WTC11 (cell line): ENCODE measurements at regions not wholly inside any gene's neighbourhood (a gene's known extent, or its start where the extent isn't known, plus 50 kb on each side); places are given as distances from the start of the nearest gene placed in this dataset.

ENCODE experiments used
- ATAC-seq: fragments of 200-7000 bp; cut with Tn5 transposase; 2 replicates; pipeline ENCODE4 v1.10.0; 2021; ENCODE audit warnings: mild to moderate bottlenecking, moderate library complexity
- CTCF ChIA-PET: fragments of 300-600 bp; sonication (Branson Sonifier 250); formaldehyde crosslinking; loops from one replicate; lab custom pipeline; 2021; ENCODE audit warnings: antibody characterized with exemption; lab: Charles Lee
- POLR2A ChIA-PET: fragments of 350-600 bp; sonication (Branson Sonifier 250); formaldehyde crosslinking; loops from one replicate; lab custom pipeline; 2021; ENCODE audit warnings: antibody characterized with exemption; lab: Charles Lee
- DNase-seq: peaks from one replicate; pipeline ENCODE4 v3.0.0; 2021; ENCODE audit warnings: low spot score
- H3K27ac Mint-ChIP-seq: 2 replicates; pipeline ENCODE4 v1.8.0; 2021; ENCODE audit warnings: mixed read lengths
- H3K27me3 Mint-ChIP-seq: 2 replicates; pipeline ENCODE4 v1.8.0; 2021; ENCODE audit warnings: low read depth, mild to moderate bottlenecking, moderate library complexity, mixed read lengths
- H3K36me3 Mint-ChIP-seq: 2 replicates; pipeline ENCODE4 v1.8.0; 2021; ENCODE audit warnings: mixed read lengths
- H3K4me1 Mint-ChIP-seq: 2 replicates; pipeline ENCODE4 v1.8.0; 2022; ENCODE audit warnings: mixed read lengths
- H3K4me3 Mint-ChIP-seq: 2 replicates; pipeline ENCODE4 v1.8.0; 2021; ENCODE audit warnings: mild to moderate bottlenecking, moderate library complexity, mixed read lengths
- H3K9me3 Mint-ChIP-seq: 2 replicates; pipeline ENCODE4 v1.8.0; 2021; ENCODE audit warnings: mixed read lengths
- ATF2 ChIP-seq: sonication (generic); formaldehyde crosslinking; IDR thresholded peaks from 2 replicates; pipeline ENCODE4 v1.8.1; 2022; ENCODE audit warnings: low read depth, missing genetic modification reagents, borderline replicate concordance
- CREB1 ChIP-seq: sonication (generic); formaldehyde crosslinking; IDR thresholded peaks from 2 replicates; pipeline ENCODE4 v1.8.0; 2023; ENCODE audit warnings: mild to moderate bottlenecking, missing genetic modification reagents
- CREM ChIP-seq: sonication (generic); formaldehyde crosslinking; IDR thresholded peaks from 2 replicates; pipeline ENCODE4 v1.8.1; 2022; ENCODE audit warnings: mild to moderate bottlenecking, missing genetic modification reagents, moderate library complexity
- E2F4 ChIP-seq: sonication (generic); formaldehyde crosslinking; IDR thresholded peaks from 2 replicates; pipeline ENCODE4 v1.8.1; 2022; ENCODE audit warnings: low read depth, mild to moderate bottlenecking, moderate library complexity, missing genetic modification reagents, borderline replicate concordance
- ELF4 ChIP-seq: sonication (generic); formaldehyde crosslinking; IDR thresholded peaks from 2 replicates; pipeline ENCODE4 v1.8.1; 2022; ENCODE audit warnings: low read depth, mild to moderate bottlenecking, moderate library complexity, missing genetic modification reagents
- ERG ChIP-seq: fragments of 250-450 bp; sonication (Bioruptor Pico); IDR thresholded peaks from 2 replicates; pipeline ENCODE4 v1.8.0; 2021; ENCODE audit warnings: mild to moderate bottlenecking
- FOXJ3 ChIP-seq: sonication (generic); formaldehyde crosslinking; IDR thresholded peaks from 2 replicates; pipeline ENCODE4 v1.9.0; 2021; ENCODE audit warnings: missing genetic modification reagents, mild to moderate bottlenecking, borderline replicate concordance
- NFATC4 ChIP-seq: fragments of 250-450 bp; sonication (Bioruptor Pico); IDR thresholded peaks from 2 replicates; pipeline ENCODE4 v1.9.0; 2021; ENCODE audit warnings: mild to moderate bottlenecking
- SMAD4 ChIP-seq: sonication (generic); formaldehyde crosslinking; IDR thresholded peaks from 2 replicates; pipeline ENCODE4 v1.8.0; 2022; ENCODE audit warnings: mild to moderate bottlenecking, missing genetic modification reagents
- TCF7 ChIP-seq: sonication (generic); formaldehyde crosslinking; IDR thresholded peaks from 2 replicates; pipeline ENCODE4 v1.8.0; 2022; ENCODE audit warnings: mild to moderate bottlenecking, low read depth, missing genetic modification reagents, moderate library complexity
- TEAD1 ChIP-seq: sonication (generic); formaldehyde crosslinking; IDR thresholded peaks from 2 replicates; pipeline ENCODE4 v1.8.0; 2022; ENCODE audit warnings: mild to moderate bottlenecking, missing genetic modification reagents
- ZNF263 ChIP-seq: sonication (generic); formaldehyde crosslinking; IDR thresholded peaks from 2 replicates; pipeline ENCODE4 v1.8.1; 2022; ENCODE audit warnings: low read depth, mild to moderate bottlenecking, moderate library complexity, missing genetic modification reagents
- ZNF317 ChIP-seq: sonication (generic); formaldehyde crosslinking; IDR thresholded peaks from 2 replicates; pipeline ENCODE4 v1.8.1; 2023; ENCODE audit warnings: low read depth, mild to moderate bottlenecking, moderate library complexity, missing genetic modification reagents, borderline replicate concordance
- TF ChIP-seq, protein P1 (sequence below): sonication (generic); formaldehyde crosslinking; IDR thresholded peaks from 2 replicates; pipeline ENCODE4 v1.8.1; 2023; ENCODE audit warnings: mild to moderate bottlenecking, missing genetic modification reagents
- TF ChIP-seq, protein P2 (sequence below): sonication (generic); formaldehyde crosslinking; IDR thresholded peaks from 2 replicates; pipeline ENCODE4 v1.8.0; 2022; ENCODE audit warnings: mild to moderate bottlenecking, missing genetic modification reagents
- TF ChIP-seq, protein P3 (sequence below): sonication (generic); formaldehyde crosslinking; IDR thresholded peaks from 2 replicates; pipeline ENCODE4 v1.8.1; 2023; ENCODE audit warnings: mild to moderate bottlenecking, missing genetic modification reagents, borderline replicate concordance

DNA sequence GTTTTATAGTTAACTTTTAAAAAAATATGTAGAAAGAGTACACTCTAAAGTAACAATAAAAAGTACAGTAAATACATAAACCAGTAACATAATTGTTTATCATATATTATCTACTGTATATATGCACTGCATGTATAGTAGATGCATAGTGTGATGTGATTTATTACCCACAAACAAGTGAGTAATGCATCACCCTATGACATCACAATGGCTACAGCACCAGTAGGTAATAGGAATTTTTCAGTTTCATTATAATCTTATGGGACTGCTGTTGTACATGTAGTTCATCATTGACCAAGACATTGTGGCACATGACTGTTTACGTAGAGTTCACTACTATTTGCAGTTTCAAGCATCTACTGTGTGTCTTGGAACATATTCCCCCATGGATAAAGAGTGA lies 1047.2 kb downstream of the ROBO2 start:
- no peak overlapping the region for H3K4me3 Mint-ChIP-seq
- TF ChIP-seq ZNF317 (CRISPR knock-in tag) (no peak), ATF2 (CRISPR knock-in tag) (no peak), ELF4 (CRISPR knock-in tag) (no peak), SMAD4 (CRISPR knock-in tag) (no peak), E2F4 (CRISPR knock-in tag) (no peak), NFATC4 (CRISPR knock-in tag) (no peak), TEAD1 (CRISPR knock-in tag) (no peak)
- TF ChIP-seq, protein P1, sequence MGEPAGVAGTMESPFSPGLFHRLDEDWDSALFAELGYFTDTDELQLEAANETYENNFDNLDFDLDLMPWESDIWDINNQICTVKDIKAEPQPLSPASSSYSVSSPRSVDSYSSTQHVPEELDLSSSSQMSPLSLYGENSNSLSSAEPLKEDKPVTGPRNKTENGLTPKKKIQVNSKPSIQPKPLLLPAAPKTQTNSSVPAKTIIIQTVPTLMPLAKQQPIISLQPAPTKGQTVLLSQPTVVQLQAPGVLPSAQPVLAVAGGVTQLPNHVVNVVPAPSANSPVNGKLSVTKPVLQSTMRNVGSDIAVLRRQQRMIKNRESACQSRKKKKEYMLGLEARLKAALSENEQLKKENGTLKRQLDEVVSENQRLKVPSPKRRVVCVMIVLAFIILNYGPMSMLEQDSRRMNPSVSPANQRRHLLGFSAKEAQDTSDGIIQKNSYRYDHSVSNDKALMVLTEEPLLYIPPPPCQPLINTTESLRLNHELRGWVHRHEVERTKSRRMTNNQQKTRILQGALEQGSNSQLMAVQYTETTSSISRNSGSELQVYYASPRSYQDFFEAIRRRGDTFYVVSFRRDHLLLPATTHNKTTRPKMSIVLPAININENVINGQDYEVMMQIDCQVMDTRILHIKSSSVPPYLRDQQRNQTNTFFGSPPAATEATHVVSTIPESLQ (CRISPR knock-in tag), result no peak
- TF ChIP-seq, protein P2, sequence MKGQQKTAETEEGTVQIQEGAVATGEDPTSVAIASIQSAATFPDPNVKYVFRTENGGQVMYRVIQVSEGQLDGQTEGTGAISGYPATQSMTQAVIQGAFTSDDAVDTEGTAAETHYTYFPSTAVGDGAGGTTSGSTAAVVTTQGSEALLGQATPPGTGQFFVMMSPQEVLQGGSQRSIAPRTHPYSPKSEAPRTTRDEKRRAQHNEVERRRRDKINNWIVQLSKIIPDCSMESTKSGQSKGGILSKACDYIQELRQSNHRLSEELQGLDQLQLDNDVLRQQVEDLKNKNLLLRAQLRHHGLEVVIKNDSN (CRISPR knock-in tag), result no peak
- ChIA-PET POLR2A (no interaction called here), CTCF (no interaction called here)
- H3K9me3 Mint-ChIP-seq, result peaks cover 10% of the 10 kb centered on the region
- DNase-seq, result no peak
- no peak for ATAC-seq
- H3K36me3 Mint-ChIP-seq, result no peaks in the 10 kb centered on the region; the same call in 1 of the 2 replicates
- H3K27ac Mint-ChIP-seq, result no peak overlapping the region
- H3K4me1 Mint-ChIP-seq, result no peaks in the 10 kb centered on the region
- no peaks in the 10 kb centered on the region for H3K27me3 Mint-ChIP-seq

DNA sequence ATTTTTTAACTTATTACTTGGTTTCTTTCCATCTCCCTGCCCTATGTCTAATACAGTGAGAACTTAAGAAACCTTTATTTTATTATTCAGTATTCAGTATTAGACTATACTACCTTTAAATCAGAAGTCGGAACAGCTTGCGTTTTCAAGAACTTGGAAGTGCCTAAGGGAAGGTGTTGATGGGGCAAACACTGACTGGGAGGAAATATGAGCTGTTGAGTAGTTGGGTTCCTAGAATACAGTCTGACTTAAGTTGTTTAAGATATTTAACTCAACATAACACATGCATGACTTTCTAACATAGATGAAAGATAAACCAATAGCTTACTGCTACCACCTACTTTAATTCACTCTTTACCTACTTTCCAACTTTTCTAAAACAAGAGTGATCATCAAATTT lies 1048.1 kb downstream of the ROBO2 start:
- H3K4me3 Mint-ChIP-seq, result no peak overlapping the region
- H3K36me3 Mint-ChIP-seq, result no peaks in the 10 kb centered on the region; the same call in 1 of the 2 replicates
- ChIA-PET CTCF (interaction anchor here (0.6 kb wide), 1 partner anchor 22 kb away, joined by 4 read pairs; no protein-coding TSS in a partner anchor), POLR2A (no interaction called here)
- no peaks in the 10 kb centered on the region for H3K4me1 Mint-ChIP-seq
- TF ChIP-seq TCF7 (CRISPR knock-in tag), result no peak
- ATAC-seq (no peak), DNase-seq (no peak)
- H3K9me3 Mint-ChIP-seq, result peaks cover 18% of the 10 kb centered on the region
- no peaks in the 10 kb centered on the region for H3K27me3 Mint-ChIP-seq
- H3K27ac Mint-ChIP-seq, result no peak overlapping the region

DNA sequence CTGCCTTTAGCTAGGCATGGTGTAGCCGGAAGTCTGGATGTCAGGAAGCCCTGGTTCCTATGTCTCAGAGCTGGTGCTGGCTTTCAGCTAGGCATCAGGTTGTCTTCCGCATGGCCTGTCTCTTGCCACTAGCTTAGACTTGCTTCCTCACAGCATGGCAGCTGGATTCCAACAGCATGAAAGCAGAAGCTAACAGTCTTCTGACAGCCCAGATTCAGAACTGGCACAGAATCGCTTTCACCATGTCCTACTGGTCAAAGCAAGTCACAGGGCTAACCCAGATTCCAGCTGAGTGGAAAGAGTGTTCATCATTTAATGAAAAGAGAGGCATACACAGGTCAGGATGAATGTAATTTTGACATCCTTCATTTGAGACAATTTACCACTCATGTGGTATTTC lies 1050.5 kb downstream of the ROBO2 start:
- no peak for DNase-seq
- POLR2A ChIA-PET, result no interaction called here
- Mint-ChIP-seq H3K4me1 (no peaks in the 10 kb centered on the region), H3K27me3 (no peaks in the 10 kb centered on the region), H3K9me3 (peaks cover 35% of the 10 kb centered on the region), H3K36me3 (peaks cover 12% of the 10 kb centered on the region), H3K4me3 (no peak overlapping the region), H3K27ac (no peak overlapping the region)
- no peak for TF ChIP-seq ZNF317 (CRISPR knock-in tag)
- no peak for TF ChIP-seq ELF4 (CRISPR knock-in tag)
- no peak for TF ChIP-seq CREB1
- no peak for TF ChIP-seq ERG (CRISPR knock-in tag)
- TF ChIP-seq ZNF263 (CRISPR knock-in tag), result no peak
- TF ChIP-seq FOXJ3 (CRISPR knock-in tag), result no peak
- TF ChIP-seq, protein P3, sequence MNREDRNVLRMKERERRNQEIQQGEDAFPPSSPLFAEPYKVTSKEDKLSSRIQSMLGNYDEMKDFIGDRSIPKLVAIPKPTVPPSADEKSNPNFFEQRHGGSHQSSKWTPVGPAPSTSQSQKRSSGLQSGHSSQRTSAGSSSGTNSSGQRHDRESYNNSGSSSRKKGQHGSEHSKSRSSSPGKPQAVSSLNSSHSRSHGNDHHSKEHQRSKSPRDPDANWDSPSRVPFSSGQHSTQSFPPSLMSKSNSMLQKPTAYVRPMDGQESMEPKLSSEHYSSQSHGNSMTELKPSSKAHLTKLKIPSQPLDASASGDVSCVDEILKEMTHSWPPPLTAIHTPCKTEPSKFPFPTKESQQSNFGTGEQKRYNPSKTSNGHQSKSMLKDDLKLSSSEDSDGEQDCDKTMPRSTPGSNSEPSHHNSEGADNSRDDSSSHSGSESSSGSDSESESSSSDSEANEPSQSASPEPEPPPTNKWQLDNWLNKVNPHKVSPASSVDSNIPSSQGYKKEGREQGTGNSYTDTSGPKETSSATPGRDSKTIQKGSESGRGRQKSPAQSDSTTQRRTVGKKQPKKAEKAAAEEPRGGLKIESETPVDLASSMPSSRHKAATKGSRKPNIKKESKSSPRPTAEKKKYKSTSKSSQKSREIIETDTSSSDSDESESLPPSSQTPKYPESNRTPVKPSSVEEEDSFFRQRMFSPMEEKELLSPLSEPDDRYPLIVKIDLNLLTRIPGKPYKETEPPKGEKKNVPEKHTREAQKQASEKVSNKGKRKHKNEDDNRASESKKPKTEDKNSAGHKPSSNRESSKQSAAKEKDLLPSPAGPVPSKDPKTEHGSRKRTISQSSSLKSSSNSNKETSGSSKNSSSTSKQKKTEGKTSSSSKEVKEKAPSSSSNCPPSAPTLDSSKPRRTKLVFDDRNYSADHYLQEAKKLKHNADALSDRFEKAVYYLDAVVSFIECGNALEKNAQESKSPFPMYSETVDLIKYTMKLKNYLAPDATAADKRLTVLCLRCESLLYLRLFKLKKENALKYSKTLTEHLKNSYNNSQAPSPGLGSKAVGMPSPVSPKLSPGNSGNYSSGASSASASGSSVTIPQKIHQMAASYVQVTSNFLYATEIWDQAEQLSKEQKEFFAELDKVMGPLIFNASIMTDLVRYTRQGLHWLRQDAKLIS (CRISPR knock-in tag), result no peak
- no peak for TF ChIP-seq CREM (CRISPR knock-in tag)
- no peak for ATAC-seq
- CTCF ChIA-PET, result no interaction called here
